AG09309 (cell line): ENCODE measurements at regions not wholly inside any gene's neighbourhood (a gene's known extent, or its start where the extent isn't known, plus 50 kb on each side); places are given as distances from the start of the nearest gene placed in this dataset.

ENCODE experiments used
- DNase-seq: peaks from one replicate; pipeline ENCODE4 v3.0.0-alpha.2; 2010; ENCODE audit warnings: low read depth
- H3K4me3 ChIP-seq: 2 replicates; pipeline ENCODE4 v1.5.1; 2011; ENCODE audit warnings: mild to moderate bottlenecking, low read depth, low read length, moderate library complexity; ENCODE audit not compliant: control insufficient read depth
- TF ChIP-seq, protein P1 (sequence below): IDR thresholded peaks from 2 replicates; pipeline ENCODE4 v1.5.1; 2011; ENCODE audit warnings: mild to moderate bottlenecking, low read depth, low read length, inconsistent platforms; ENCODE audit not compliant: insufficient read depth, control insufficient read depth; ENCODE audit errors: missing control alignments

DNA sequence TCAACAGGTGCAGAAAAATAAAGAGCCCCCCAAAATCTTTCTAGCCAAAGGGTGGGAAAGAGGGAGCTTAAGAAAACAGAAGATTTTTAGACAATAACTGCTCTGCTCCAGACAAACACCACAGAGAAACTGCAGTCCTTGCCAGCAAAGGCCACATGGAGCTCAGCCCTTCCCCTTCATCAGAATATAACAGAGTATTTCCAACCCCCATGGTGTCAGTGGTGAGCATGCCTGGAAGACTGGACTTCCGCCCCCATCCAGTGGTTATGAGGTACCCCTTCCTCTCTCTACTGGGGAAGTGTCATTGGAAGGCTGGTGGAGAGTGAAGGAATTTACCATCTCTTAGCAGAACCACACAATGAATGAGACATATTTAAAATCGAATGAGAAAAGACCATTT is 1007.3 kb upstream of the CELF2 start:
- TF ChIP-seq, protein P1, sequence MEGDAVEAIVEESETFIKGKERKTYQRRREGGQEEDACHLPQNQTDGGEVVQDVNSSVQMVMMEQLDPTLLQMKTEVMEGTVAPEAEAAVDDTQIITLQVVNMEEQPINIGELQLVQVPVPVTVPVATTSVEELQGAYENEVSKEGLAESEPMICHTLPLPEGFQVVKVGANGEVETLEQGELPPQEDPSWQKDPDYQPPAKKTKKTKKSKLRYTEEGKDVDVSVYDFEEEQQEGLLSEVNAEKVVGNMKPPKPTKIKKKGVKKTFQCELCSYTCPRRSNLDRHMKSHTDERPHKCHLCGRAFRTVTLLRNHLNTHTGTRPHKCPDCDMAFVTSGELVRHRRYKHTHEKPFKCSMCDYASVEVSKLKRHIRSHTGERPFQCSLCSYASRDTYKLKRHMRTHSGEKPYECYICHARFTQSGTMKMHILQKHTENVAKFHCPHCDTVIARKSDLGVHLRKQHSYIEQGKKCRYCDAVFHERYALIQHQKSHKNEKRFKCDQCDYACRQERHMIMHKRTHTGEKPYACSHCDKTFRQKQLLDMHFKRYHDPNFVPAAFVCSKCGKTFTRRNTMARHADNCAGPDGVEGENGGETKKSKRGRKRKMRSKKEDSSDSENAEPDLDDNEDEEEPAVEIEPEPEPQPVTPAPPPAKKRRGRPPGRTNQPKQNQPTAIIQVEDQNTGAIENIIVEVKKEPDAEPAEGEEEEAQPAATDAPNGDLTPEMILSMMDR = no peak
- H3K4me3 ChIP-seq = no peak overlapping the region
- no peak for DNase-seq

DNA sequence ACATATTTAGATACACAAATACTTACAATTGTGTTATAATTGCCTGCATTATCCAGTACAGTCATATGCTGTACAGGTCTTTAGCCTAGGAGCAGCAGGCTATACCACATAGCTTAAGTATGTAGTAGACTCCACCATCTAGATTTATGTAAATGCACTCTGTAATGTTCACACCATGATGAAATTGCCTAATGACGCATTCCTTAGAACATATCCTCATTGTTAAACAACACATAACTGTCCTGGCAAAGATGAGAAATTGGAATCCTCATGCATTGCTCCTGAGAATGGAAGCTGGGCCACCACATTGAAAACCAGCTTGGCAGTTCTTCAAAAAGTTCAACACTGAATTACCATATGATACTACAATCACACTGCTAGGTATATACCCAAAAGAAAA is 1002.8 kb upstream of the CELF2 start:
- DNase-seq = no peak
- TF ChIP-seq, protein P1 = no peak
- H3K4me3 ChIP-seq = no peak overlapping the region

DNA sequence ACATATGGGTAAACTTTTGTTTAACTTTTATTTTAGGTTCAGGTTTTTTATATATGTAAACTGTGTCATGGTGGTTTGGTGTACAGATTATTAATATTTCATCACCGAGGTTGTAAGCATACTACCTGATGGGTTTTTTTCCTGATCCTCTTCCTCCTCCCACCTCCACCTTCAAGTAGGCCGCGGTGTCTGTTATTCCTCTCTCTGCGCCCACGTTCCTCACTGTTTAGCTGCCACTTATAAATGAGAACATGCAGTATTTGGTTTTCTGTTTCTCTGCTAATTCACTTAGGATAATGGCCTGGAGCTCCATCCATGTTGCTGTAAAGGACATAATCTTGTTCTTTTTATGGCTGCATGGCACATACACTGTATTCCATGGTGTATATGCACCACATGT is 1000.0 kb upstream of the CELF2 start:
- no peak overlapping the region for H3K4me3 ChIP-seq
- DNase-seq = no peak
- TF ChIP-seq, protein P1 = no peak

DNA sequence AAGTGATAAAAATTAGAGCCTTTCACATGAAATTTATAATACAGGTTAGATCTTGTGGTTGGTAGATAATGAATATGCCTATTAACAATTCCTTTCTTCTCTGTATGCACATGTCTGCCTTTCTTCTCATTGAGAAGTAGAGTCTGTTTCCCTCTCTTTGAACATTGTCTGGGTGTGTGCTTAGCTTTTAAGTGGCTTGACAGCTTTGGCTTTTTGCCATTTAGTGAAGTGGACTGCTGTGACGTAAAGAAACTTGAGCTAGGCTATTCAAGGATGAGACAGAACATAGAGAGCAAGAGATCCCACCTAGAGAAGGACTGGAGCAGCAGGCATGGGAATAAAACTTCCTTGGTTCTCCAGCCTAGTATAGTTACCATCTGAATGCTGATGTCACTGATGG is 996.7 kb upstream of the CELF2 start:
- no peak overlapping the region for H3K4me3 ChIP-seq
- no peak for DNase-seq
- TF ChIP-seq, protein P1 = no peak

DNA sequence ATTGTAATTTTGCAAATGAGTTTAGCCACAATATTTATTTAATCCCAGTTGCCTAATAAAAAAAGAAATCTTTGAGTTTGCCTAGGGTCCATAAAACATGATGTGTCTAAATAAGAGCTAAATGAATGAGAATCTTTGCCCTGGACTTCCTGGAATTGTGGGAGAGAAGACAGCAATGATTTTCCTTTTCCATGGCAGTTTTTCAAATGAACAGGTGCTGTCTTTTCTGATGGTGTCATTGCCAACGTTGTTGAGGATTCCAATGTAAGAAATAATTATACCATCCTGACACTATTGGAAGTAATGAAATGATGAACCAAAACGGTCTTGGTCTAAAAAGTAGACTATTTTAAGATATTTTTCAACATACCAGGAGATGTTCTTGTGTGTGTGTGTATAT is 984.7 kb upstream of the CELF2 start:
- no peak overlapping the region for H3K4me3 ChIP-seq
- TF ChIP-seq, protein P1 = no peak
- no peak for DNase-seq

DNA sequence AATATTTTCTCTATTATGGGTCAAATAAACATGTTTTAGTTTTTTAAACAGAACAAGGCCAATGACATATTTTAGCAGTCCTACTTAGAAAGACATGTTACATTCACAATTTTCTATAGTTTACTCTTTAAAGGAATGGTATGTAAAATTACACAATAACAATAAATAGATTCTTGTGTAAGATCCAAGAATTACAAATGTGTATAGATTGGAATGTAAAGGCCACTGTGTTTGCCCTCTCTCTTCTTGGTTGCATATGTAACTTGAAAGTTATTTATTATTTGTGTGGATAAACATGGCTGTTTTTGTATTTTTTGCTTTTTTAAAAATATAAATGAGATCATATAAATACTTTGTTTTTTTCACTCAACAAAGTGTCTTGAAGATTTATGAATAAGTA is 979.3 kb upstream of the CELF2 start:
- no peak for DNase-seq
- TF ChIP-seq, protein P1 = no peak
- no peak overlapping the region for H3K4me3 ChIP-seq

DNA sequence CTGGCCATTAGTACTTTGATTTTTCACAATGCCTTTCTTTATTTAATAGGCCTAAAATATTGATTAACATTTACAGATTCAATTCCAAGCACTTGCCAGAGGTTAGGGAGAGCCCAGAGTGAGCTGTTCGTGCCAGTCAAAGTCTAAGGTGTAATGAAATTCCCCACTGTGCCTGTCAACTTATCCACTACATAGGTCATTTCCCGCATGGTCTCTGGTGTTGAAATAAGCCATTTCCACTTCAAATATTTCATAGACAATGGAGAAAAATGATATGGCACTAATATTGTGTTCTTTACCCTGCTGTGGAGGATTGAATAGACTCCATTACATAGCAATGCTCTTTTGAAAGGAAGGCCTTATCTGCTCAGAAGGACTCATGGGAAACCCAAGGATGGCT is 978.1 kb upstream of the CELF2 start:
- H3K4me3 ChIP-seq = no peak overlapping the region
- TF ChIP-seq, protein P1 = no peak
- DNase-seq = no peak
